PFSK-1 (cell line): ENCODE measurements at regions not wholly inside any gene's neighbourhood (a gene's known extent, or its start where the extent isn't known, plus 50 kb on each side); places are given as distances from the start of the nearest gene placed in this dataset.

Experiments
- FOXP2 ChIP-seq: optimal IDR thresholded peaks from 2 replicates; pipeline ENCODE3; 2011; ENCODE audit warnings: borderline replicate concordance, control low read depth, inconsistent platforms; ENCODE audit not compliant: insufficient read depth; ENCODE audit errors: extremely low read length, extremely low read depth
- POLR2AphosphoS5 ChIP-seq: IDR thresholded peaks from 2 replicates; pipeline ENCODE4 v1.6.1; 2012; ENCODE audit warnings: low read depth, mild to moderate bottlenecking, control low read depth, low read length, moderate library complexity
- SIN3A ChIP-seq: IDR thresholded peaks from 2 replicates; pipeline ENCODE4 v1.6.1; 2012; ENCODE audit warnings: mild to moderate bottlenecking, low read length, moderate library complexity, borderline replicate concordance; ENCODE audit not compliant: insufficient read depth
- TAF1 ChIP-seq: IDR thresholded peaks from 2 replicates; pipeline ENCODE4 v1.6.1; 2012; ENCODE audit warnings: low read length, control low read depth, borderline replicate concordance; ENCODE audit not compliant: insufficient read depth
- TF ChIP-seq, protein P1 (sequence below), 2 experiments: IDR thresholded peaks; 2 replicates each; pipeline versions ENCODE4 v1.6.1 to v1.8.0; 2011 to 2012; ENCODE audit warnings: low read depth in 2 of 2, low read length in 2 of 2, control low read depth in 1 of 2, inconsistent platforms in 1 of 2, mild to moderate bottlenecking in 1 of 2, moderate library complexity in 1 of 2; ENCODE audit not compliant: insufficient read depth in 1 of 2

DNA sequence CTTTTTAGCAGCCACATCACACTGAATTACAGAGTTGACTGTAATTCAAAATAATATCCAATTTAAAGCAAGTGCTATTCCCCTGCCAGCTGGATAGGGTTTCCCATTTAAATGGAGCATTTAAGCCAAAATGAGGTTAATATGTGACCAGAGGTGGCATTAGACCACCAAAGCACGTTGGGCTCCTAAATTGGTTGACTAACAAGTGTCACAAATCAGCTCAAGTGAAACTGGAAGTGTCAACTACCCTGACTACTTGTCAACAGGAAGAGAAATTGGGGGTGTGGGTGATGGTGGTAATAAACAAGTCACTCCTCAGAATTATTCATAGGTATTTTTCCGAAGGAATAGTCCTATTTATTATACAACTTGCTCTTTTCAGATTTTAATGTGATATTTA, 609.6 kb upstream of the TLE4 start:
- TF ChIP-seq FOXP2 (no peak), SIN3A (no peak), TAF1 (no peak), POLR2AphosphoS5 (no peak)
- TF ChIP-seq, protein P1, sequence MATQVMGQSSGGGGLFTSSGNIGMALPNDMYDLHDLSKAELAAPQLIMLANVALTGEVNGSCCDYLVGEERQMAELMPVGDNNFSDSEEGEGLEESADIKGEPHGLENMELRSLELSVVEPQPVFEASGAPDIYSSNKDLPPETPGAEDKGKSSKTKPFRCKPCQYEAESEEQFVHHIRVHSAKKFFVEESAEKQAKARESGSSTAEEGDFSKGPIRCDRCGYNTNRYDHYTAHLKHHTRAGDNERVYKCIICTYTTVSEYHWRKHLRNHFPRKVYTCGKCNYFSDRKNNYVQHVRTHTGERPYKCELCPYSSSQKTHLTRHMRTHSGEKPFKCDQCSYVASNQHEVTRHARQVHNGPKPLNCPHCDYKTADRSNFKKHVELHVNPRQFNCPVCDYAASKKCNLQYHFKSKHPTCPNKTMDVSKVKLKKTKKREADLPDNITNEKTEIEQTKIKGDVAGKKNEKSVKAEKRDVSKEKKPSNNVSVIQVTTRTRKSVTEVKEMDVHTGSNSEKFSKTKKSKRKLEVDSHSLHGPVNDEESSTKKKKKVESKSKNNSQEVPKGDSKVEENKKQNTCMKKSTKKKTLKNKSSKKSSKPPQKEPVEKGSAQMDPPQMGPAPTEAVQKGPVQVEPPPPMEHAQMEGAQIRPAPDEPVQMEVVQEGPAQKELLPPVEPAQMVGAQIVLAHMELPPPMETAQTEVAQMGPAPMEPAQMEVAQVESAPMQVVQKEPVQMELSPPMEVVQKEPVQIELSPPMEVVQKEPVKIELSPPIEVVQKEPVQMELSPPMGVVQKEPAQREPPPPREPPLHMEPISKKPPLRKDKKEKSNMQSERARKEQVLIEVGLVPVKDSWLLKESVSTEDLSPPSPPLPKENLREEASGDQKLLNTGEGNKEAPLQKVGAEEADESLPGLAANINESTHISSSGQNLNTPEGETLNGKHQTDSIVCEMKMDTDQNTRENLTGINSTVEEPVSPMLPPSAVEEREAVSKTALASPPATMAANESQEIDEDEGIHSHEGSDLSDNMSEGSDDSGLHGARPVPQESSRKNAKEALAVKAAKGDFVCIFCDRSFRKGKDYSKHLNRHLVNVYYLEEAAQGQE (IDR thresholded peaks at IDR 0.05; ENCODE audit: insufficient read depth in 1 of 2, low read depth in 2 of 2, low read length in 2 of 2), result no peak

DNA sequence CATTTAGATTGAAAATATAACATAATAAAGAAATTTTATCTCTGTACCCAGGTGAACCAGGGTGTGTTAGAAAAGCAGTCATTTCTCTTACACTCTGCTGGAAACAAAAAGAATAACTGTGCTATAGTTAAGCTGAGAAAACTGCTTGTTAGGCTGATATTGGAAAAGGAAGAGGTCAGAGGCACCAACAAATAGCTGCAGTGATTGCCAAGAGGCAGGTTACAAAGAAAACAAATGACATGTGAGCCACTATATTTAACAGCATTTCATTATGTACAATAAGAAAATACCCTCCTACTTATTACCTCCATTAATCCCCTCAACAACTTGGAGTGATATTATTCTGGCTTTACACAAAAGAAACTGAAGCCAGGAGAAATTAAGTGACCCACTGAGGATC, 607.9 kb upstream of the TLE4 start:
- no peak for TF ChIP-seq FOXP2
- no peak for TF ChIP-seq POLR2AphosphoS5
- TF ChIP-seq, protein P1 (IDR thresholded peaks at IDR 0.05; ENCODE audit: insufficient read depth in 1 of 2, low read depth in 2 of 2, low read length in 2 of 2), result no peak
- TF ChIP-seq SIN3A, result no peak
- no peak for TF ChIP-seq TAF1

DNA sequence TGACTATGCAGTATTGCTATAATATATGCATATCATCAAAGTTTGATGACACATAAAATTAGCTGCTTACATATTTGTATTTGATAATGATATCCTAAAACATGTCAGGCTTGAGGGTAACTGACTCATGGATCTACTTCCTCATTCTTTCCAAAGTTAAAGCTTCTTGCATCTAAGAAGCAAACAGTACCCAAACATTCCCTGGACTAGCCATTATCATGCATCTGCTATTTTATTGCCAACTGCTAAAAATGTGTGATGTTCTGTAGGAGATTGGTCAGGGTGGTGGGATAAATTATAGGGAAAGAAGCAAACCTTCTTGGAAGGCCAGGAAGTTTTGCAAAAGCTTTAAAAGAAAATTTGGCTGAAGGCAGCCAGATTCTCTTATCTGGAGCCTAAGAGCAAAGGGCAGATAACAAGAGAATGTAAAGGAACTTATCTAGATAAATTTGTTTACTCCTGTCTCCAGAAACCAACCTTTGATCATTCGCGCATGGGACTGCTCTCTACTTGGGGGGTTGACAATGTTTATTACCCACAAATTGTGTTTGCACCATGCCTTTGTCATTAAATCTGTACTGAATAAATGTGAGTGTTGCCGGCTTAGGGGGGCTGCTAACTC, 604.1 kb upstream of the TLE4 start:
- TF ChIP-seq, protein P1 (IDR thresholded peaks at IDR 0.05; ENCODE audit: insufficient read depth in 1 of 2, low read depth in 2 of 2, low read length in 2 of 2), result no peak
- no peak for TF ChIP-seq FOXP2
- no peak for TF ChIP-seq POLR2AphosphoS5
- TF ChIP-seq TAF1, result no peak
- no peak for TF ChIP-seq SIN3A

DNA sequence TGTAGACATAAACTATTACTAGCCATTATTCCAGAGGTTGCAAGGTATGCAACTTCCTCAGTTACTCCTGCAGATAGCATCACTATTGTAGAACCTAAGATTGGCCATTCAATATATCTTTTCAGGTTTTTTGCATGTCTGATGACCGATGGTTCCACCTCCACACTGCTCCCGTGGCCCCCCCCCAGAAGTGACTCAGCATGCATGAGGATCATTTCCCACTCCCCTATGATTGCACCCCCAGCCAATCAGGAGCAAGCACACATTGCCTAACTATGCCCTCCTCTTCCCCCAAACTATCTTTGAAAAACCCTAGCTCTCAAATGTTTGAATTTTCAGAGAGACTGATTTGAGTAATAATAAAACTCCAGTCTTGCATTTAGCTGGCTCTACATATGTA, 601.4 kb upstream of the TLE4 start:
- TF ChIP-seq FOXP2 (no peak), SIN3A (no peak), TAF1 (no peak), POLR2AphosphoS5 (no peak)
- TF ChIP-seq, protein P1 (IDR thresholded peaks at IDR 0.05; ENCODE audit: insufficient read depth in 1 of 2, low read depth in 2 of 2, low read length in 2 of 2), result no peak

DNA sequence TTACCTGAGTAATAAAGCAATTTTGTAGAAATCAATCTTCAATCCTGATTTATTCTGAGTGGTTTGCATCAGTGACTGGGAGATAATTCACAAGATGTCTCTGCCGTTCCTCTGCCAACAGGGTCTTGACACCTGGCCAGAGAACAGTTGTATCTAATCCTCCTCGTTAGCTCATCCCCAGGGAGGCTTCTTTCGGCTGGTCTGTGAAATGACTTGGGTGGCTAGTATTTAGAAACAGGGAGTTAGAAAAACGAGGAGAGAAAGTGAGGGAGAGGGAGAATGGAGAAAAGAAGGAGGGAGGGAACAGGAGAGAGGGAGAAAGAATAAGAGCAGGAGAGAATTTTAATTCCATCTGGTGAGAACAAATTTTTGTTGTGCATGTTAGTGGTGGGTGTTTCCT, 600.2 kb upstream of the TLE4 start:
- TF ChIP-seq FOXP2 (no peak), TAF1 (no peak), POLR2AphosphoS5 (no peak), SIN3A (no peak)
- TF ChIP-seq, protein P1 (IDR thresholded peaks at IDR 0.05; ENCODE audit: insufficient read depth in 1 of 2, low read depth in 2 of 2, low read length in 2 of 2), result no peak
